Limb (tissue), 2 donors: ENCODE measurements at regions not wholly inside any gene's neighbourhood (a gene's known extent, or its start where the extent isn't known, plus 50 kb on each side); places are given as distances from the start of the nearest gene placed in this dataset.

ENCODE experiments used
- DNase-seq, 2 donors: peaks; one replicate each; pipeline ENCODE4 v3.0.0-alpha.2; 2016; ENCODE audit errors: extremely low spot score in 2 of 2

DNA sequence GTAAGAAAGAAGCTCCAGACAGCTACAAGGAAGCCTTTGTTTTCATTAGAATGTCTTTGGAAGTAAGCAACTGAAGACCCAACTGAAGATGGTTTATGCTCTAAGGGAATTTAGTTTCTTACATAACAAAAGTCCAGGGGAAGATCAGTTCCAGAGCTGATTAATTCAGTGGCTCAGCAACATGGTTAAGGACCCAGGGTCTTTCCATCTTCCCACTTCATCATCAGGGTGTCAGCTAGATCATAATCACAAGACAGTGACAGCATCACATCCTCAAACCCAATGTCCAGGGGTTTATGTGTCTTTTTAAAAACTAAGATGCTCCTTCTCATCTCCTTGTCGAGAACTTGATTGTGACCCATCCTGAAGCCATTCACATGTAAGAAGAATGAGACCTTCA, 119.7 kb upstream of the PRDM1 start:
- DNase-seq, result no peak

DNA sequence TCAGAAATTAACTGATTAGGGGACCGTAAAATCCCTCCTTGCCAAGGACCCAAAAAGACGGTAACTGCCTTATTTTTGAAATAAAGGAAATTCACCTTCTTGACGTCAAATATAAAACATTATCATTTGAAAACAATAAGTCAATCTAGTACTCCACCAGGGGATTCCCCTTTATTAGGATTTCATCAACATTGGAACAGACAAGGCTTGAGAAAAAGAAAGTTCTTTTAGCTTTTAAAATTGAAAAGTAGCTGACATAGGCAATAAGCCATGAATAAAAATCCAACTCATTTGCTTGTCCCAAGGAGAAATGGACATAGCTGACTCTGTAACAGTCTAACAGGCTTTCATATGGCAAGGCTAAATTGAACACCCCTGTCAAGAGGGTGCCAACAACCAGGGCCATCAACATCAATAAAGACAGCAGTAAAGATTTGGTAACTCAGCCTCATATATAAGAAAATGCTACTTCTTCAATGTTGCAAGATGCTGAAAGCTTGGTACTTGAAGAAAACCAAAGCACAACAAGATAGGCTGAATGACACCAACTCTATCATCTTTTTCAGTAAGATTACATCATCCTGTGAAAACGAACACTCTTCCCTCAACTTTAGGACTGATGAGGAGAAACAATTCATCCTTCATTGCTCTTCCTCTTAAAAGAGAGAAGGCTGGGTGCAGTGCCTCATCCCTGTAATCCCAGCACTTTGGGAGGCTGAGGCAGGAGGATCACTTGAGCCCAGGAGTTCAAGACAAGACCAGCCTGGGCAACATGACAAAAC, 121.0 kb upstream of the PRDM1 start:
- no peak for DNase-seq

DNA sequence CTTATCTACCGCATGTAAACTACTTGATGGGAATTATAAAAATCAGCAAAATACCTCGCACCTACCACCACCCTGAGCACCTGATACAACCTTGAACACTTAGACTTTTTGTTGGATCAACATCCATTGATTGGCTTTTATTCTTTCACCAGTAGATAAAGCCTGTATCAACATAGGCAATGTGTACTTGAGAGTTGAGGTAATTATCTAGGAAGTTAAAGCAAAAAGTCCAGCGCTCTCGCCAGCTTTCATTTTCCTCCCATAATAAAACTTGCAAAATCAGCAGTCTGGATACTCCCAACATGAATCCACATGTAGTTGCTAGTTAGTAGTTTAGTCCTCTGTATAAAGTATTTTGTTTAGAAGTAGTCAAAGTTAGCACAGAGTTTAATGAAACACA, 132.0 kb upstream of the PRDM1 start:
- no peak for DNase-seq

DNA sequence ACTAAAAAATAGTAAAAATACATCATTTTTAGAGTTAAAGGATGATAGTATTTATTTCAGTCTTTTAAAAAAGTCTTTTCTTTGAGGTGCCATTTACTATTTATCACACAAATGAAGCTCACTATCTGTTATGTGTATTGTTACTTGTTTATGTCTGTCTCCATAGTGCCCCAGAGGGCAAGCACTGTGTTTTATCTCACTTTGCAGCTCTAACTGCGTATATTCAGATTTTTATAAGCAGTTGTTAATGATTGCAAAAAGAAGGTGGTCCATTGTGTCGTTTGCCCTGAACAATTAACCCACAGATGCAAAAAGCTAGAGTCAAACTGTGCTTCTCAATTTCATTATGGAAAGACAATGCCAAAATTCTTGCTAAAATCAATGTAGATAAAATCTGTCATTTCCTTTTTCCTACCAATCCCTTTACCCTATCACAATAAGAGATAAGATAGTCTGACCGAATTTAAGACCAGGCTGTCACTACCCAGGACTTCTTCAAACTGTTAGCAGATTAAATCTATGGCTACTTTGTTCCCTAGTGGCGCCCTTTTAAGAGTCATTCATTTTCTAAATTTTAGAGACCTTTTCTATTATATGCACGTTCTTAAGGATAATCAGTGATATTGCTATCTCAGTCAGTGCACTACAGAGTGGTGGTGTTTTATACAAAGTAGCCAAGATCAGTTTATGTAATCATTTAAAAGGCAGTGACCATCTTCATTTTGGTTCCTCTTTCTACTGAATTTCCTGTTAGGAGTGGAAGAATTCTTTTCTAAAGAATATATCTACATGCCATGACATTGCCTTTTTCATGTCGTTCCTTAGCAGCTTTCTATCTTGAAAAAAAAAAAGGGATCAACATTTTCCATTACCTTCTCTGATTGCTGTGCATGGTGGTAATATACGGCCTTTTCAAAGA, 133.1 kb upstream of the PRDM1 start:
- no peak for DNase-seq

DNA sequence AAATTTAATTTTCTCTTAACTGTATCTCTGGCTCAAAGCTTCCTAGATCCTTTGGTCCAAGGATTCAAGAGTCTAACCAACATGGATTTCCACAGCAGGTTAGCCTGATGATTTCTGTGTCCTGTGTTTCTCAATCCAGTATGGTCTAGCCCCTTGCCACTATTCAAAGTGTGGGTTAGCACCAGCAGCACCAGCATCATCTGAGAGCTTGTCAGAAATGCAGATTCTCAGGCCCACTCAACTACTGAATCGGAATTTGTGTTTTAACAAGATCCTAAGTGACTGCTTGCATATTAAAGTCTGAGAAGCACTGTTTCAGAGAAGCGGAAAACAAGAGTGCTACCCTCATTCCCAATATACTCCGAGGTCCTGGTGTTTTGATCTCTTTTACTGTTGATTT, 133.8 kb upstream of the PRDM1 start:
- no peak for DNase-seq

DNA sequence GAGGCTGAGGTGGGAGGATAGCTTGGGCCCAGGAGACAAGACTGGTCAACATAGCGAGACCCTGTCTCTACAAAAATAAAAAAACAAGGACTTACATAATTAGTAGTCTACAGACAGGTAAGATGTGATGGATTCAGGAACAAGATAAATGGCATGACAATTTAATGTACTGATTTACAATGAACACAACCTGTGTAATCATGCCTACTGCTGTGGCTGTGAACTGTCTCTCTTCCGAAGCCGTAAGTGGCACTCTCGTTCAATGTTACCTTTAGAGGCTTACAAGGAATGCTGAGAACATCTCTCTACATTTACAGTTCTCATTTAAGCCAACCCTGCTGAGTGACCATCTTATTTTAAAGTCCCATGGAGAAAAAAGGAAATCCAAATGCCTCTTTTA, 134.8 kb upstream of the PRDM1 start:
- DNase-seq, result no peak

DNA sequence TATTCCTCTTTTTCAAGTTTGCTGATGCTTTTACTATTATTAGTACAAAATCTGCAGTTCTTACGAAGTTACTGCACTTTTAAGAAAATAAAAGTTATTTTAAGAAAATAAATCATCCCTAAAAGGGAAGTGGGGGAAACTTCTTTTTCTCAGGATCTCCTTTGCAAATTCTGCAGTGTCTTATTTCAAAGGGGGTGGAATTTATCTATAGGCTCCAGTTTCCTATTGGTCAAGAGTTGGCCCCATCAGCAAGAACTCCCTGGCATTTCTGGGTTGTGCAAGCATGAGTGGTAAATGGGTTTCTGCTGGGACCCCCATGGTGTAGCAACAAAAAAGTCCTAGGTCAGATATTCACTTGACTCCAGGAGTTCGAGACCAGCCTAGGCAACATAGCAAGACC, 136.3 kb upstream of the PRDM1 start:
- no peak for DNase-seq

DNA sequence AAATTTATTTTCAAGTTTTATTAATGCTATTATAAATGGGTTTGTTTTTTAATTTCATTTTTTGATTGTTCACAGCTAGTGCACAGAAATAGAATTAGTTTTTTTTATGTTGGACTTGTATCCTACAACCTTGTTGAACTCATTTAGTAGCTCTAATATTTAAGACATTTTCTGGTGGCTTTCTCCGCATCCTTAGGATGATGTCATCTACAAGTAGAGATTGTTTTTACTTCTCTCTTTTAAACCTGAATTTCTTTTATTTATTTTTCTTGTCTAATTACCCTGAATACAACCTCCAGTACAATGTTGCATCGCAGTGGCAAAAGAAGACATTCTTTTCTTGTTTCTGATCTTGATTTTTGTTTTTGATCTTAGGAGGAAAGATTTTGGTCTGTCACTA, 142.6 kb upstream of the PRDM1 start:
- no peak for DNase-seq

DNA sequence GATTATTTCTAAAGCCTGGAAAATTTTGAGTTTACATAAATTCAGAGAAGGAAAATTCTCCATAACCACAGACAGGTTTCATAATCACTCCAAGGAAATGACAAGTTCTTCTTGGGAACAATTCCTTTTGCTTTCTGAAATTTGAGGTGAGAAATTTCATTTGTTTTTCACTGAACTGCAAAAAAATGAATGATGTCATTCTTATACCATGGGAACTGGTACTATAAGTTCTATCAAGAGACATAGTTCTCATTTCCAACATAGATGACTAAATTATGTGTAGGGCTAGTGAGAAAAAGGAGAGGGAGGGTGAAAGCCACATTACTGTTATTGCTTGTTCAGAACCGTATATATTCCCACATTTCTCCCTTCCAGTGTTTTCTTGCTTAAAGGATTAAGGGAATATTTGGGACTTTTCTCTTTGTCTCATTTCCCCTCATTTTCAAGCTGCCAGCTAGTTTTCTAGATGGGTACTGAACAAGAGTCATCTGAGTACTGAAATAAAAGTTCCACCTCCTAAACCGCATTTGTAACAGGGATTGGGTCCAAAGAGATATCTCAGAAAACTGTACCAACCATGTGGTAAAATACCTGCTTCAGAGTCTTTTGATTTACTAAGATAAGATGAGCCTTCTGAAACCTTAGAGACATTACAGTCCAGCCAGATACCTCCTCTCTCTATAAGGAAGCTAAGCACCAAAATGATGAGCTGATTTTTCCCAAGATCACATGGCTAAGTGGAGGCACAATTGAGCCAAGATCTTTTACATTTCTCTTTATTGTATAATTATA, 144.3 kb upstream of the PRDM1 start:
- no peak for DNase-seq

DNA sequence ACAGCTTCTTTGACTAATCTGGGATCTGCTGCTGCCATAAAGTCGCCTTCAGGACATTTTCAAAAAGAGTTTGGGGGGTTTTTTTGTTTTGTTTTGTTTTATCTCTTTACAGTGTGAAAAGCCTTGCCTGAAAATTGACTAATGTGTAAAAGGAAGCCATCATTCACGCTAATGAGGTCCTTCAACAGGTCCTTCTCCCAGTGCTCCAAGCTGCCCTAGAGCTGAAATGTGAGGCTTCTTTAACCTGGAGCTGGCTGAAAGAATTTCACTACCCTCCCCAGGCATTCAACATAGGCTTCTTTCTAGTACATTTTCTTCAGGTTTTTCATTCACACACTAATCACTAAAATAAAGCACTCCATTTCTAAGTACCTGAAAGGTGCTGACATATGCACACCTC, 145.1 kb upstream of the PRDM1 start:
- no peak for DNase-seq

DNA sequence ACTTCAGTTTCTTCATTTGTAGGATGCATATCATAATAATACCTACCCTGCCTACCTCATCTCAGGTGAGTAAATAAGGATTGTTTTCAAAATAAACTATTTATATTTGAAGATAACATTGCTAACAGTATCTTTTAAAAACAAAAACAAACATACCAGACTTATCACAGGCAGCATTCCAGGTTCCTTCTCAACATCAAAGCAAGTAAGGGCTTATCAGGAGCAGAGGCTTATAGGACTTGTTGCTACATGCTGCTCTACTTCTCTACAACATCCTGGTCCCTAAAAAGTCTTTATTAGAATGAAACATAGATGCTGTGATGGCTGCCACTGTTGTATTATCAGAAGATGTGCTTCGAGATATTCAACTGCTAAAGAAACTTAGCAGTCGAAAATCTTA, 149.2 kb upstream of the PRDM1 start:
- DNase-seq, result no peak

DNA sequence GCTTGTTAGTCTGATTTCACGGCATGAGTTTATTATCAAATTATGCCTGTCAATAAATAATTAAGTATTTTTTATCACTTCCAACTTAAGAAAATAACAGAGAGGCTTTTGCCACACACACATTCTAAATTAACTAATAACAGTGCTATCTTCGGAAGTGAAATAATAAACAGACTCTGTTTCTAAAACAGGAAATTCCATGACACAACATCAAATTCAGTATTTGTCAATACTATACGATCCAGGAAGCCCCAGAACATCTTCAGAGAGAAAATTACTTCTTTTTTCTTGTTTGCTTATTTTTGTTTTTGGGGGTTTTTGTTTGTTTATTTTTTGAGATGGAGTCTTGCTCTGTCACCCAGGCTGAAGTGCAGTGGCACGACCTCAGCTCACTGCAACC, 150.7 kb upstream of the PRDM1 start:
- no peak for DNase-seq

DNA sequence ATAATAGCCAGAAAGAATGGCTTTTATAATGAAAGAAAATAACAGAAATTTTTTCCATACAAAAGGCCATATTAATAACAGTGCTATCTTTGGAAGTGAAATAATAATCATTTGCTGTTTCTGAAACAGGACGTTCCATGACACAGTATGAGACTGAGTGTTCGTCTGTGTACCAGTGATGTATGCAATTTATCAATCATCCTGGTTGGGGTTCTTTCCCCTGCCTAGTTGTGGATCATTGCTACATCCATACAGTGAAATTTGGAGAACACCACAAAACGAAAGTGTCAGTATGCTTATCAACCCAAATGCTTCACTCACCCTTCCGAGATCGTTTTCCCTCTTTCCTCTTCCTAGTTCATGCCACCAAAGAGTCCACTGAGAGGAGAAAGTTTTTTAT, 151.4 kb upstream of the PRDM1 start:
- no peak for DNase-seq

DNA sequence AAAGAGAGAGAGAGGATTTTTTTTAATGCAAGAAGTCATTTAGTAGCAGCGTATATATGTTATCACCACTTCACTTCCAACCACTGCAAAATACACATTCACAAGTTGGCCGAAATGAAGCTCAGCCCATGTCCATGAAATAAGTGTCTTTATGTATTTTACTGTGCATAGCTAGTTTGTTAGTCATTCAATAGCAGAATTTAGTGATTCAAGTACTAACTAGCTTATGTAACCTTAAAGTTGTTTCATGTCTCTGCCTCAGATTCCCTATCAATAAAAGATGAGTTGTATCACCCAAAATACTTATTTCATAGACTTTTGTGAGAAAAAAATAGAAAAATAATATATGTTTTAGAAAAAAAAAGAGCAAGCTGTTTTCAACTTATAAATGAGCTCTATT, 153.7 kb upstream of the PRDM1 start:
- DNase-seq, result no peak

DNA sequence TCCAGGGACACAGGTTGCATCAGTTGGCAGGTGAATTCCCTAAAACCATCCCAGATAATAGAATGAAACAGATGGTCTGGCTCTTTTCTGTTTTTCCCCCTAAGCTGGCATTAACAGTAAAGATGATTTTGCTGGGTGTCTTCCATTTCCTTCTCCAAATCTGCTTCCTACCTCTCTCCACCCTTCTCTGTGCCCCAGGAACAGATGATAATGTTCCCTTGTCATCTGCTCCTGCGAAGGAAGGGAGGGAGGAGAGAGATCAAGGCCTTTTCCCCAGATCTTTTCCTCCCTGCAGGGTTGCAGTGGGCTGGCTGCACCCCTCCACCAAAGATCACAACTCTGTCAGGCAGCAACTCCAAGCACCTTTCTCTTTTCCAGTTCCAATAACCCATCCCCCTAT, 156.5 kb upstream of the PRDM1 start:
- DNase-seq, result no peak

DNA sequence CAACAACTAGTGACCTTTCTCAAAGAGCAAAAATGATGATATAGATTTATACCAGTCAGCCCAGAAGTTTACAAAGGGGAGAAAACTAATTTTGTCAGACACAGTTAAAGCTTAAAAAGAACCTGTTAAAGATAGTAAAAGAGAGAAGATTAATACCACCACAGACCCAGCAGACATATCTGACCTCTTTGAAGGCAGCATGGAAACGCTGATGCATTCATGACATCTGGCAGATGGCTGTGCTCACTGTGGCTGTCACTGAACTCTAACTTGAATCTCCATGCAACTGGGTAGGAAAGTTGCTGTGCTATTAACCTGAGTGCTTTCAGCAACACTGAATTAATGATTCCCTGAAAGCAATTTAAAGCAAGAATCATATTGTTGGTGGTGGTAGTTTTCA, 159.8 kb upstream of the PRDM1 start:
- no peak for DNase-seq

DNA sequence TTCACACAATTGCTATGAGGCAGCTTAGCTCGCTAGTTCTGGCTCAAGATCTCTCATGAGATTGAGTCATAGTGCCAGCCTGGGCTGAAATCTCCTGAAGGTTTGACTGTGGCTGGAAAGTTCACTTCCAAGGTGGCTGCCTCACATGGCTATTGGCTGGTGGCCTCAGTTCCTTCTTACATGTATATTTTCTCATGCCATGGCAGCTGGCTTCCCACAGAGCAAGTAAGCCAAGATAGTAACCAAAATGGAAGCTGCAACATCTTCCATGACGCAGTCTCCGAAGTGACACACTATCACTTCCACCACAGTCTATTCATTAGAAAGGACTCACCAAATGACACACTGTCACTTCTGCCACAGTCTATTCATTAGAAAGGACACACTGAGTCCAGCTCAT, 160.4 kb upstream of the PRDM1 start:
- DNase-seq, result no peak

DNA sequence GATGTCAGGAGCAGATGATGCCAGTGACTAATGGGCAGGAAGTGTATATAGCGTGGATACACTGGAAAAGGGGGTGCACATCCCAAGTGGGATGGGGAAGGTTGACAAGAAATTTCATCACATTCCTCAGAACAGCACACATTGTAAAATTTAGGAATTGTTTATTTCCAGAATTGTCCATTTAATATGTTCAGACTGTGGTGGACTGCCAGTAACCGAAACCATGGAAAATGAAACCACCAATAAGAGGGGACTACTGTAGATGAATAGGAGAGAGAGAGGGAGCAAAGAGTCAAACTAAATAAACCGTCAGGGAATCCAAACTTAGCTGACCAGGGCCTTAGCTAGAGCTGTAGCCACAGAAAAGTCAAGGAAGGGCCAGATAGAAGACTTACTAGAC, 164.4 kb upstream of the PRDM1 start:
- no peak for DNase-seq

DNA sequence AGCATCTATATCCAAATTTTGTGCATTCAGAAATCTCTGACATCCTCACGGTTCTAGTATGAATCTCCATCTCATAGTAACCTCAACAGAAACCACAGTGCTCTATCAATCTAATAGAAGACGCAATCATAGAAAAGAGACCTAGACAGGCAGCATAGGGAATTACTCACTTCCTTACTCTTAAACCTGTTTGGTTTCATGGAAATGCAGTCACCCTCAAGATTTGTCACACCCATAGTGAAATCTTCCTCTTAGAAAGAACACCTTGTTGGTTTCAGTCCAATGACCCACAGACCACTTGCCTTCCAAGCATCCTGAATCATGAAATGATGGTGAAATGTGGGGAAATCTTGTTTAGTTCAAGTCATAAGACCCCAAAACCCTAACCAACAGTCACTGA, 166.1 kb upstream of the PRDM1 start:
- no peak for DNase-seq

DNA sequence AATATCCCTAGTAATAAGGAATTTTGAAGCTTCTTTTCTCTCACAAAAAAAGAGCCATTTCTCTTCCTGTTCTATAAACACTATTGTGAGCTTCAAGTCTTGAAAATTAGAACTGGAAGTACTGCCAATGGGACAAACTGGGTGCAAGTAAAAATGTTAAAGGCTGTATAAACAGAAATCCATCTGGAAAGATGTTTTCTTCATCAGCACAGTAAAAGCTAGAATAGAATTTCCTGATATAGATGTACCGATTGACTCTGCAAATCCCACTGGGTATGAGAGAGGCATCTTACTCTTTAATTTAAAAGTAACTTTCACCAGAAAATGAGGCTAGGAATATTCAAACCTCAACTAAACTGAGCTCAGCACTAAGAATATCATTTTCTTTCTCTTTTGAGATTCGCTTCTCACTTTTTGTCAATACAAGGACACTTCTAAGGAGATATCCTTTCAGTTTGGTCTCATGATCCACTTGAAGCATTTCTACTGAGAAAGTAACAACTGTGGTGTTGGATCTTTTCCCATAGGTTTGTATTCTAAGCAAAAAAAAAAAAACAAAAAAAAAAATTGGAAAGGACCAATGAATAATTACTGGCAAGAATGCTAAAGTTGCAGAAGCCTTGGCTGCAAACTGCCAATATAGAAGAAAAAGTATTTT, 169.0 kb upstream of the PRDM1 start:
- no peak for DNase-seq

DNA sequence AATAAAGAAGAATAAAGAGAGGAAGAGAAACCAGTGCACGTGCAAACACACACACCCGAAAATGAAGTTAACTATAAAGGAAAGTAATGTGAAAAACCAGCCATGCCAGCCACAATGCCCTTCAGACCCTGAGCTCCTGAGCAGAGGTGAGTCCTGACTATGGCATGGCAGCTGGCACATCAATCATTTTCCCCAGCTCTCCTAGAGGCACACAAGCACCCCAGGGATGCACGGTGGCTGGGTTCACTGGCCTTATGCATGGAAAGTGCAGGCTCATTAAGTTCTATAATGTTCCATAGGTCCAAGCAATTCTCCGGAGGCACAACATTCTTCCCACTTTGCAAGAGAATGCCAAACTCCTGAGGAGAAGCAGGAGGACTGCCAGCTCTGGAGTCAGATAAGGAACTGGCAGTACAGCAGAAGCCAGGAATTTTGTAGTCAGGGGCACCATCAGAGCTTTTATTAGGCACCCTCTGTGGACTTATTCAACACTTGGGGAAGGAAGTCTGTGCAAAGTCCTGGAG, 175.0 kb upstream of the PRDM1 start:
- DNase-seq, result no peak
